Neural progenitor cell (in vitro differentiated cells): ENCODE measurements at regions not wholly inside any gene's neighbourhood (a gene's known extent, or its start where the extent isn't known, plus 50 kb on each side); places are given as distances from the start of the nearest gene placed in this dataset.

ENCODE experiments used
- DNase-seq: peaks from one replicate; pipeline ENCODE4 v3.0.0-alpha.2; 2016; ENCODE audit warnings: low spot score
- H2AFZ ChIP-seq: fragments of 200-600 bp; sonication (generic); replicated peaks from 2 replicates; pipeline ENCODE4 v1.6.1; 2016; ENCODE audit warnings: antibody characterized with exemption
- H3F3A ChIP-seq: fragments of 200-600 bp; sonication (generic); 2 replicates; pipeline ENCODE4 v1.6.1; 2016; ENCODE audit warnings: antibody characterized with exemption, low read depth
- H3K27ac ChIP-seq: fragments of 200-600 bp; sonication (generic); 2 replicates; pipeline ENCODE4 v1.5.1; 2016; ENCODE audit warnings: mild to moderate bottlenecking
- H3K27me3 ChIP-seq: fragments of 200-600 bp; sonication (generic); 2 replicates; pipeline ENCODE4 v1.6.1; 2016; ENCODE audit warnings: mild to moderate bottlenecking, moderate library complexity
- H3K36me3 ChIP-seq: fragments of 200-600 bp; sonication (generic); 2 replicates; pipeline ENCODE4 v1.5.1; 2016
- H3K4me1 ChIP-seq: fragments of 200-600 bp; sonication (generic); 2 replicates; pipeline ENCODE4 v1.6.1; 2016; ENCODE audit warnings: mixed run types
- H3K4me2 ChIP-seq: fragments of 200-600 bp; sonication (generic); 2 replicates; pipeline ENCODE4 v1.6.1; 2016
- H3K4me3 ChIP-seq: fragments of 200-600 bp; sonication (generic); 2 replicates; pipeline ENCODE4 v1.5.1; 2016
- H3K79me2 ChIP-seq: fragments of 200-600 bp; sonication (generic); 2 replicates; pipeline ENCODE4 v1.6.1; 2016; ENCODE audit warnings: low read depth
- H3K9ac ChIP-seq: fragments of 200-600 bp; sonication (generic); 2 replicates; pipeline ENCODE4 v1.6.1; 2016
- H3K9me3 ChIP-seq: fragments of 200-600 bp; sonication (generic); 2 replicates; pipeline ENCODE4 v1.5.1; 2016; ENCODE audit warnings: low read depth
- H4K20me1 ChIP-seq: fragments of 200-600 bp; sonication (generic); 2 replicates; pipeline ENCODE4 v1.6.1; 2016; ENCODE audit warnings: low read depth
- H3K27ac Mint-ChIP-seq: 3 replicates; pipeline ENCODE4 v1.8.0; 2021; ENCODE audit warnings: mixed read lengths
- H3K27me3 Mint-ChIP-seq: 2 replicates; pipeline ENCODE4 v1.8.0; 2022; ENCODE audit warnings: low read depth, mild to moderate bottlenecking, inconsistent platforms, moderate library complexity, mixed read lengths; ENCODE audit not compliant: insufficient read depth
- H3K36me3 Mint-ChIP-seq: 3 replicates; pipeline ENCODE4 v1.8.0; 2021; ENCODE audit warnings: mixed read lengths
- H3K4me1 Mint-ChIP-seq: 3 replicates; pipeline ENCODE4 v1.8.0; 2021; ENCODE audit warnings: mixed read lengths
- H3K4me3 Mint-ChIP-seq: 3 replicates; pipeline ENCODE4 v1.8.0; 2021; ENCODE audit warnings: mild to moderate bottlenecking, moderate library complexity, mixed read lengths
- H3K9me3 Mint-ChIP-seq: 3 replicates; pipeline ENCODE4 v1.8.0; 2020; ENCODE audit warnings: mixed read lengths
- EZH2 ChIP-seq: fragments of 200-600 bp; sonication (generic); IDR thresholded peaks from 2 replicates; pipeline ENCODE4 v1.6.1; 2017; ENCODE audit warnings: antibody characterized with exemption, mild to moderate bottlenecking, moderate library complexity
- EZH2phosphoT487 ChIP-seq: fragments of 200-600 bp; sonication (generic); IDR thresholded peaks from 2 replicates; pipeline ENCODE4 v1.6.1; 2017; ENCODE audit warnings: antibody characterized with exemption
- TF ChIP-seq, protein P1 (sequence below): fragments of 200-600 bp; sonication (generic); IDR thresholded peaks from 2 replicates; pipeline ENCODE4 v1.5.1; 2017; ENCODE audit warnings: antibody characterized with exemption, mild to moderate bottlenecking

DNA sequence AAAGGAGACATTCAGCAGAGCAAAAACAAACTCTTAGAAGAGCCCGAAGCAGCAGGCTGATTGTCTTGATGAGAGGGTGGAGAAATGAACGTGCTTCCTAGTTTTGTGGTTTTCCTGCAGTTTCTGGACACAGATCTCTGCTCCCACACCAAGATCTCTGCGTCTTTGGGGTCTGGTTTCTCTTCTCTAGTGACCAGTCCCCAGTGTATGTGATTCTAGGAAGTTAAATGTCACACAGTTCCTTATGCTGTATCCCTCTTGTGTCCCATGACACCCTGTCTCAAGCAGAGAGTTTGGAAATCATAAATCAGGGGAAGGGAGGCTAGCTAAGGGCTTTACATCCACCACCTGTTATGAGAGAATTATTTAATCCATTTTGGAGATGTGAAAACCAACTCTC is 55.4 kb upstream of the KLF14 start:
- no peaks in the 10 kb centered on the region for H3K9me3 ChIP-seq
- H3K4me2 ChIP-seq: no peak overlapping the region
- H3K4me1 Mint-ChIP-seq: peaks cover 4% of the 10 kb centered on the region
- H3K36me3 Mint-ChIP-seq: no peaks in the 10 kb centered on the region
- no peaks in the 10 kb centered on the region for H4K20me1 ChIP-seq
- DNase-seq: no peak
- H3K27ac Mint-ChIP-seq: no peak overlapping the region
- H2AFZ ChIP-seq: peak overlapping the region; percentile 17
- no peaks in the 10 kb centered on the region for H3F3A ChIP-seq
- TF ChIP-seq EZH2: no peak
- no peak for TF ChIP-seq EZH2phosphoT487
- TF ChIP-seq, protein P1, sequence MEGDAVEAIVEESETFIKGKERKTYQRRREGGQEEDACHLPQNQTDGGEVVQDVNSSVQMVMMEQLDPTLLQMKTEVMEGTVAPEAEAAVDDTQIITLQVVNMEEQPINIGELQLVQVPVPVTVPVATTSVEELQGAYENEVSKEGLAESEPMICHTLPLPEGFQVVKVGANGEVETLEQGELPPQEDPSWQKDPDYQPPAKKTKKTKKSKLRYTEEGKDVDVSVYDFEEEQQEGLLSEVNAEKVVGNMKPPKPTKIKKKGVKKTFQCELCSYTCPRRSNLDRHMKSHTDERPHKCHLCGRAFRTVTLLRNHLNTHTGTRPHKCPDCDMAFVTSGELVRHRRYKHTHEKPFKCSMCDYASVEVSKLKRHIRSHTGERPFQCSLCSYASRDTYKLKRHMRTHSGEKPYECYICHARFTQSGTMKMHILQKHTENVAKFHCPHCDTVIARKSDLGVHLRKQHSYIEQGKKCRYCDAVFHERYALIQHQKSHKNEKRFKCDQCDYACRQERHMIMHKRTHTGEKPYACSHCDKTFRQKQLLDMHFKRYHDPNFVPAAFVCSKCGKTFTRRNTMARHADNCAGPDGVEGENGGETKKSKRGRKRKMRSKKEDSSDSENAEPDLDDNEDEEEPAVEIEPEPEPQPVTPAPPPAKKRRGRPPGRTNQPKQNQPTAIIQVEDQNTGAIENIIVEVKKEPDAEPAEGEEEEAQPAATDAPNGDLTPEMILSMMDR: no peak
- no peaks in the 10 kb centered on the region for H3K27me3 Mint-ChIP-seq
- no peak overlapping the region for H3K4me3 Mint-ChIP-seq
- H3K9me3 Mint-ChIP-seq: no peaks in the 10 kb centered on the region
- H3K4me1 ChIP-seq: no peaks in the 10 kb centered on the region
- H3K4me3 ChIP-seq: no peak overlapping the region
- H3K27ac ChIP-seq: no peak overlapping the region
- no peak overlapping the region for H3K9ac ChIP-seq
- no peaks in the 10 kb centered on the region for H3K79me2 ChIP-seq
- H3K27me3 ChIP-seq: no peaks in the 10 kb centered on the region
- H3K36me3 ChIP-seq: no peaks in the 10 kb centered on the region

DNA sequence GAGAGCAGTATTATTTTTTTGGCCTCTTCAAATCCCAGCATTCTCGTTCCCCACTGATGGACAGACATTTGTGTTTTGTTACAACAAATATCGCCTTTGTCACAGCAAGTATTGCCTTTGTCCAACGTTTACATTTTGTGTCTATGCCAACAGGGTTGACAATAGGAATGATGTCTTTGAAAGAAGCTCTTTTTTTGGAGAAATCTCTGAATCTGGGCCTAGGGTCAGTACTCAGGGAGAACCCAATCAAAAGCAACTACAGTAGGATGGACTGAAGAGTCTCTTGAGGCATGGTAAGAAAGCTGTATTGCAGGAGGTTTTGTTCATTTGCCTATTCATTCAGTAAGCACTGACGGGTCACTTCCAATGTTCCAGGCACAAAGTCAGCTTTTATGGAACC is 57.7 kb upstream of the KLF14 start:
- Mint-ChIP-seq H3K4me3 (no peak overlapping the region), H3K27ac (no peak overlapping the region), H3K4me1 (peaks cover 4% of the 10 kb centered on the region), H3K9me3 (no peaks in the 10 kb centered on the region), H3K36me3 (no peaks in the 10 kb centered on the region), H3K27me3 (no peaks in the 10 kb centered on the region)
- no peaks in the 10 kb centered on the region for H3K4me1 ChIP-seq
- H3K36me3 ChIP-seq: no peaks in the 10 kb centered on the region
- no peak overlapping the region for H3K4me3 ChIP-seq
- no peak for DNase-seq
- H3K9ac ChIP-seq: no peak overlapping the region
- H4K20me1 ChIP-seq: no peaks in the 10 kb centered on the region
- H3K27ac ChIP-seq: no peak overlapping the region
- H3K27me3 ChIP-seq: no peaks in the 10 kb centered on the region
- no peaks in the 10 kb centered on the region for H3K9me3 ChIP-seq
- TF ChIP-seq, protein P1: no peak
- TF ChIP-seq EZH2phosphoT487 (no peak), EZH2 (no peak)
- H3K79me2 ChIP-seq: no peaks in the 10 kb centered on the region
- H2AFZ ChIP-seq: no peak overlapping the region
- no peaks in the 10 kb centered on the region for H3F3A ChIP-seq
- no peak overlapping the region for H3K4me2 ChIP-seq

DNA sequence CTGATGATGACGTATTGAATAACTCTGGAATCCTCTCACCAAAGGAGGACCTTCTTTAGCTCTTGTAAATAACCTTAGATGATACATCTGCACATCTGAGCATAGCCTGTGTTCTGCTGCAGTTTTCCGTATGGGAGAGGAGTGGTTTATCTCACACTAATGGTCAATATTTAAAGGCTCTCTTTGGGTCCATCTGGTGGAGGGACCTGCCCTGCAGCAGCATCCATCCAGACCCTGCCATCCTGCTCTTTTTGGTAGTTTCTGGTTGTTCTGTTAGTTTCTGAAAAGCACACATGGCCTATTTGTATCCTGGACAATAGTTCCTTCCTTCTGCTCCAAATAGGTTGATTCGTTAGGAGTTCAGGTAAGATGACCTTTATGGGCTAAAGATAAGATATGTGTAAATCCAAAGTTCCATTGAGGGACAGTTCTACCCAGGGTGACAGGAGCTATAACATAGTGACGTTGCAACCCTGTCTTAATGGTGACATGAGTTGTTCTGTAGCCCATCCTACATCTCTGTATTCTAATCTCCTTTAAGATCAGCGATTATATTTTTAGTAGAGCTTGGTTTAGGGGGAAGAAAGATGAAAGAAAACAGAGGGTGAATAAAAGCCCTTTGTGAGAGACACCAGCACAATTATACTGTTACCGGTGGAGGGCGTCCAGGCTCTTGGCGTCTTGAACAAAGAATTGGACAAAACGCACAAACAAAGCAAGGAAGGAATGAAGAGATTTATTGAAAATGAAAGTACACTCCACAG is 60.0 kb upstream of the KLF14 start:
- H3K79me2 ChIP-seq: no peaks in the 10 kb centered on the region
- H3K27me3 ChIP-seq: no peaks in the 10 kb centered on the region
- no peak overlapping the region for H3K4me3 Mint-ChIP-seq
- H3K27ac Mint-ChIP-seq: no peak overlapping the region
- no peak overlapping the region for H3K4me3 ChIP-seq
- no peaks in the 10 kb centered on the region for H4K20me1 ChIP-seq
- H3K4me1 Mint-ChIP-seq: peaks cover 4% of the 10 kb centered on the region
- no peaks in the 10 kb centered on the region for H3F3A ChIP-seq
- H3K9ac ChIP-seq: no peak overlapping the region
- no peak for TF ChIP-seq EZH2phosphoT487
- no peak for TF ChIP-seq EZH2
- TF ChIP-seq, protein P1: peak; percentile 23
- H3K36me3 ChIP-seq: no peaks in the 10 kb centered on the region
- no peaks in the 10 kb centered on the region for H3K27me3 Mint-ChIP-seq
- DNase-seq: no peak
- no peaks in the 10 kb centered on the region for H3K36me3 Mint-ChIP-seq
- no peaks in the 10 kb centered on the region for H3K4me1 ChIP-seq
- H3K27ac ChIP-seq: no peak overlapping the region
- peak overlapping the region; percentile 50 for H2AFZ ChIP-seq
- peaks cover 8% of the 10 kb centered on the region for H3K9me3 Mint-ChIP-seq
- H3K9me3 ChIP-seq: no peaks in the 10 kb centered on the region
- H3K4me2 ChIP-seq: no peak overlapping the region
